ENCODE measurements at regions not wholly inside any gene's neighbourhood (a gene's known extent, or its start where the extent isn't known, plus 50 kb on each side); places are given as distances from the start of the nearest gene placed in this dataset.

DNA sequence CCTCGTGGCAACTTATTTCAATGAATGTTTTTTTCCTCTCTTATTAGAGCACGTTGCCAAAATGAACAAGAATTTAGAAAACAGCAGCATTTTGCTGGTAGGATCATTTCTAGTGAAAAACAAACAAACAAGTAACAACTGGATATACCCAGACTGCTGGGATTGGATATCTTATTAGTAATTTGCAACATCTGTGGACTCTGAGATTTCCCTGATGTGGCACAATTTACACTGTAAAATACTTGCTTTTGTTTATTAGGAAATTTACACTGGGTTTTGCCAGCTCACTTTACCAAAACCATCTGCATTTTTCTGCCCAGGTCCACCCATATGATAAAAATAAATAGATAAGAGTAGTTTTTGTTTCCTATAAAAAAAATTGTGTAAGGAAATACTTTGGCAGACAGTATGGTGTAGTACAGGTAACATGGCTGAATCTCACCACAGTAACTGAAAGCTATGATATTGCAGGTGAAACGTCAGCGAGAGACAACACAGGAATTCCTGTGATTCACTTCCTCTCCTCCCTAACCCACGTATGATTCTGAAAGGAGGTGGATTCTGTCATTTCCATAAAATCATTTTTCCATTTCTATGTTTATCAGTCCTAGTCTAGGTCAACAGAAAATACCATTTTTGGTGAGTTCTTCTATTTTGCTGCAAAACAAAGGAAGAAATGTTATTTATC, 176.2 kb upstream of the NOVA1 start:
- TF ChIP-seq, protein P1, sequence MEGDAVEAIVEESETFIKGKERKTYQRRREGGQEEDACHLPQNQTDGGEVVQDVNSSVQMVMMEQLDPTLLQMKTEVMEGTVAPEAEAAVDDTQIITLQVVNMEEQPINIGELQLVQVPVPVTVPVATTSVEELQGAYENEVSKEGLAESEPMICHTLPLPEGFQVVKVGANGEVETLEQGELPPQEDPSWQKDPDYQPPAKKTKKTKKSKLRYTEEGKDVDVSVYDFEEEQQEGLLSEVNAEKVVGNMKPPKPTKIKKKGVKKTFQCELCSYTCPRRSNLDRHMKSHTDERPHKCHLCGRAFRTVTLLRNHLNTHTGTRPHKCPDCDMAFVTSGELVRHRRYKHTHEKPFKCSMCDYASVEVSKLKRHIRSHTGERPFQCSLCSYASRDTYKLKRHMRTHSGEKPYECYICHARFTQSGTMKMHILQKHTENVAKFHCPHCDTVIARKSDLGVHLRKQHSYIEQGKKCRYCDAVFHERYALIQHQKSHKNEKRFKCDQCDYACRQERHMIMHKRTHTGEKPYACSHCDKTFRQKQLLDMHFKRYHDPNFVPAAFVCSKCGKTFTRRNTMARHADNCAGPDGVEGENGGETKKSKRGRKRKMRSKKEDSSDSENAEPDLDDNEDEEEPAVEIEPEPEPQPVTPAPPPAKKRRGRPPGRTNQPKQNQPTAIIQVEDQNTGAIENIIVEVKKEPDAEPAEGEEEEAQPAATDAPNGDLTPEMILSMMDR (IDR thresholded peaks at IDR 0.05; ENCODE audit: low read depth, low read length, poor library complexity, severe bottlenecking): no peak
- no peak for TF ChIP-seq EZH2phosphoT487 (IDR thresholded peaks at IDR 0.05; ENCODE audit: borderline replicate concordance, low read length)

Data from DOHH2 (cell line).